ENCODE measurements at regions not wholly inside any gene's neighbourhood (a gene's known extent, or its start where the extent isn't known, plus 50 kb on each side); places are given as distances from the start of the nearest gene placed in this dataset.

DNA sequence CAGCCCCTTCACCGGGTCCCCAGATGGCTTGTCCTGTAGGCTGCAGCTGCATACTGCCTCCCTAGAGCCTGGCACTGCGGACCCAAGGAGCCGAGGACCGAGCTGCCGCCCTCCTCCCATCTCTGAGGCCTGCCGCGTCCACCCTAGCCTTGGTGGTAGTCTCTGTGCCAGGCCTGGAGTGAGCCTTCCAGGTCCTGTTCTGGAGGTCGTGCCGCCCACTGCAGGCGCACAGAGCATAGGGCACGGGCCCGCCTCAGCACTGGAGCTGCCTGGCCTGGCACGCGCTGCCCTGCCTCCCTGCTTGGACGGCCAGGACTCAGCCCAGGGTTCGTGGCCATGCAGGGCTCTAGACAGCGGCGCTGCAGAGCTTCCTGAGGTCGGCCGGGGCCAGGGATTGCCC is 239.5 kb downstream of the DCDC2C start:
- ChIA-PET RAD21 (ENCODE audit: low non-redundant PET in 1 of 2, low total read pairs in 2 of 2, uncharacterized antibody in 2 of 2, unreplicated experiment in 2 of 2) (no interaction called here), CTCF (no interaction called here), POLR2A (no interaction called here)
- H3K27me3 ChIP-seq (ENCODE audit: insufficient read depth, low read length), result no peaks in the 10 kb centered on the region; the same call in 1 of the 2 replicates
- H3K9ac ChIP-seq (ENCODE audit: low read length), result no peak overlapping the region
- no peaks in the 10 kb centered on the region for H3K4me1 ChIP-seq (ENCODE audit: control insufficient read depth in 1 of 2, insufficient read depth in 2 of 2, low read length in 2 of 2)
- H3K36me3 ChIP-seq (ENCODE audit: control insufficient read depth in 1 of 2, insufficient read depth in 2 of 2, low read length in 2 of 2), result no peaks in the 10 kb centered on the region
- no peaks in the 10 kb centered on the region for H3K9me2 ChIP-seq (ENCODE audit: insufficient read depth)
- intact Hi-C loops (cut with micrococcal nuclease), result no loop called here
- H3K4me2 ChIP-seq (ENCODE audit: low read length), result no peak overlapping the region
- H2AFZ ChIP-seq (ENCODE audit: low read depth, low read length, poor library complexity, severe bottlenecking), result no peak overlapping the region
- no peaks in the 10 kb centered on the region for H3K9me3 ChIP-seq (ENCODE audit: control insufficient read depth in 1 of 2, insufficient read depth in 1 of 2, low read depth in 1 of 2, low read length in 2 of 2)
- ATAC-seq, result no peak
- H4K20me1 ChIP-seq (ENCODE audit: insufficient read depth), result no peaks in the 10 kb centered on the region
- BruUV-seq (replicated peaks), result no TSS peak
- no peak for DNase-seq (ENCODE audit: low read depth, low spot score)
- no peaks in the 10 kb centered on the region for H3K79me2 ChIP-seq (ENCODE audit: insufficient read depth, low read length)
- H3K27ac ChIP-seq (ENCODE audit: low read depth, low read length), result no peak overlapping the region
- no peak for TF ChIP-seq POLR2A (IDR thresholded peaks at IDR 0.05; ENCODE audit: borderline replicate concordance, extremely low read depth, insufficient read depth, insufficient read length)
- no peak for TF ChIP-seq SRF (IDR thresholded peaks at IDR 0.05; ENCODE audit: low read depth)
- H3K4me3 ChIP-seq (replicated peaks in 1 of 2; ENCODE audit: low read depth in 1 of 2, low read length in 2 of 2), result no peak overlapping the region

DNA sequence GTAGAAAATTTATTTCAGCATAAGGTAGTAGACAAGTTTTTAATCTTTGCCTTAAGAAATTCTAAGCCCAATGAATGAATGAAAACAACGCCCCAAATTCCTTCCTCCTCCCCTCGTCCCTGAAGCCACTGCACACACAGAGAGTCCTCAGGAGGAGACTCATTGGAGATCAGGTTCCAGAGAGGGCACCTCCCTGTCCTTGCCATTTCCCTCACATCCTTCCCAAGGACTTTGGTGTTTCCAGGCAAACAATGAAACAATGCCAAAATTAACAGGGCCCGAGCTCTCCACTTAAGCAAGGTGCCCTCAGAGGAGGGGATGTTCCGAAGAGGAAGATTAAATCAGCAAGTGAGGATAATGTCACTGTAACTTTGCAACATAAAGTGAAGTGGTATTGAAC is 240.7 kb downstream of the DCDC2C start:
- Histone ChIP-seq H3K27ac (ENCODE audit: low read depth, low read length) (no peak overlapping the region), H3K27me3 (ENCODE audit: insufficient read depth, low read length) (no peaks in the 10 kb centered on the region; the same call in 1 of the 2 replicates), H3K36me3 (ENCODE audit: control insufficient read depth in 1 of 2, insufficient read depth in 2 of 2, low read length in 2 of 2) (no peaks in the 10 kb centered on the region), H3K4me2 (ENCODE audit: low read length) (no peak overlapping the region), H2AFZ (ENCODE audit: low read depth, low read length, poor library complexity, severe bottlenecking) (no peak overlapping the region), H3K4me1 (ENCODE audit: control insufficient read depth in 1 of 2, insufficient read depth in 2 of 2, low read length in 2 of 2) (no peaks in the 10 kb centered on the region), H3K4me3 (replicated peaks in 1 of 2; ENCODE audit: low read depth in 1 of 2, low read length in 2 of 2) (no peak overlapping the region), H3K79me2 (ENCODE audit: insufficient read depth, low read length) (no peaks in the 10 kb centered on the region), H3K9me3 (ENCODE audit: control insufficient read depth in 1 of 2, insufficient read depth in 1 of 2, low read depth in 1 of 2, low read length in 2 of 2) (no peaks in the 10 kb centered on the region), H3K9ac (ENCODE audit: low read length) (no peak overlapping the region), H3K9me2 (ENCODE audit: insufficient read depth) (no peaks in the 10 kb centered on the region), H4K20me1 (ENCODE audit: insufficient read depth) (no peaks in the 10 kb centered on the region)
- TF ChIP-seq CEBPB (IDR thresholded peaks at IDR 0.05; ENCODE audit: low read depth) (no peak), TCF7L2 (IDR thresholded peaks at IDR 0.05; ENCODE audit: borderline replicate concordance, extremely low read depth, insufficient read depth, insufficient read length) (no peak), SP1 (IDR thresholded peaks at IDR 0.05; ENCODE audit: low read depth) (no peak), FOSL1 (IDR thresholded peaks at IDR 0.05; ENCODE audit: low read depth) (no peak), SRF (IDR thresholded peaks at IDR 0.05; ENCODE audit: low read depth) (no peak), EGR1 (IDR thresholded peaks at IDR 0.05; ENCODE audit: low read depth) (no peak), EZH2phosphoT487 (IDR thresholded peaks at IDR 0.05; ENCODE audit: borderline replicate concordance) (no peak)
- TF ChIP-seq, protein P1, sequence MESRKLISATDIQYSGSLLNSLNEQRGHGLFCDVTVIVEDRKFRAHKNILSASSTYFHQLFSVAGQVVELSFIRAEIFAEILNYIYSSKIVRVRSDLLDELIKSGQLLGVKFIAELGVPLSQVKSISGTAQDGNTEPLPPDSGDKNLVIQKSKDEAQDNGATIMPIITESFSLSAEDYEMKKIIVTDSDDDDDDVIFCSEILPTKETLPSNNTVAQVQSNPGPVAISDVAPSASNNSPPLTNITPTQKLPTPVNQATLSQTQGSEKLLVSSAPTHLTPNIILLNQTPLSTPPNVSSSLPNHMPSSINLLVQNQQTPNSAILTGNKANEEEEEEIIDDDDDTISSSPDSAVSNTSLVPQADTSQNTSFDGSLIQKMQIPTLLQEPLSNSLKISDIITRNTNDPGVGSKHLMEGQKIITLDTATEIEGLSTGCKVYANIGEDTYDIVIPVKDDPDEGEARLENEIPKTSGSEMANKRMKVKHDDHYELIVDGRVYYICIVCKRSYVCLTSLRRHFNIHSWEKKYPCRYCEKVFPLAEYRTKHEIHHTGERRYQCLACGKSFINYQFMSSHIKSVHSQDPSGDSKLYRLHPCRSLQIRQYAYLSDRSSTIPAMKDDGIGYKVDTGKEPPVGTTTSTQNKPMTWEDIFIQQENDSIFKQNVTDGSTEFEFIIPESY (IDR thresholded peaks at IDR 0.05; ENCODE audit: extremely low read depth, insufficient replicate concordance, low read length), result no peak
- TF ChIP-seq, protein P2, sequence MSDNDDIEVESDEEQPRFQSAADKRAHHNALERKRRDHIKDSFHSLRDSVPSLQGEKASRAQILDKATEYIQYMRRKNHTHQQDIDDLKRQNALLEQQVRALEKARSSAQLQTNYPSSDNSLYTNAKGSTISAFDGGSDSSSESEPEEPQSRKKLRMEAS (IDR thresholded peaks at IDR 0.05), result no peak
- BruUV-seq (replicated peaks), result no TSS peak
- RAD21 ChIA-PET (ENCODE audit: low non-redundant PET in 1 of 2, low total read pairs in 2 of 2, uncharacterized antibody in 2 of 2, unreplicated experiment in 2 of 2), result no interaction called here
- CTCF ChIA-PET, result no interaction called here
- no peak for ATAC-seq
- intact Hi-C loops (cut with micrococcal nuclease), result no loop called here
- POLR2A ChIA-PET, result no interaction called here
- DNase-seq (ENCODE audit: low read depth, low spot score), result no peak
